ENCODE measurements at regions not wholly inside any gene's neighbourhood (a gene's known extent, or its start where the extent isn't known, plus 50 kb on each side); places are given as distances from the start of the nearest gene placed in this dataset.

- TF ChIP-seq, protein P1, sequence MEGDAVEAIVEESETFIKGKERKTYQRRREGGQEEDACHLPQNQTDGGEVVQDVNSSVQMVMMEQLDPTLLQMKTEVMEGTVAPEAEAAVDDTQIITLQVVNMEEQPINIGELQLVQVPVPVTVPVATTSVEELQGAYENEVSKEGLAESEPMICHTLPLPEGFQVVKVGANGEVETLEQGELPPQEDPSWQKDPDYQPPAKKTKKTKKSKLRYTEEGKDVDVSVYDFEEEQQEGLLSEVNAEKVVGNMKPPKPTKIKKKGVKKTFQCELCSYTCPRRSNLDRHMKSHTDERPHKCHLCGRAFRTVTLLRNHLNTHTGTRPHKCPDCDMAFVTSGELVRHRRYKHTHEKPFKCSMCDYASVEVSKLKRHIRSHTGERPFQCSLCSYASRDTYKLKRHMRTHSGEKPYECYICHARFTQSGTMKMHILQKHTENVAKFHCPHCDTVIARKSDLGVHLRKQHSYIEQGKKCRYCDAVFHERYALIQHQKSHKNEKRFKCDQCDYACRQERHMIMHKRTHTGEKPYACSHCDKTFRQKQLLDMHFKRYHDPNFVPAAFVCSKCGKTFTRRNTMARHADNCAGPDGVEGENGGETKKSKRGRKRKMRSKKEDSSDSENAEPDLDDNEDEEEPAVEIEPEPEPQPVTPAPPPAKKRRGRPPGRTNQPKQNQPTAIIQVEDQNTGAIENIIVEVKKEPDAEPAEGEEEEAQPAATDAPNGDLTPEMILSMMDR (IDR thresholded peaks at IDR 0.05; ENCODE audit: insufficient read depth, low read length, poor library complexity, severe bottlenecking) = no peak
- TF ChIP-seq EZH2phosphoT487 (conservative IDR thresholded peaks at IDR 0.05; ENCODE audit: low read length) = no peak
Observed at GRCh38 chr2:2867397-2867979, 510.1 kb downstream of the EIPR1 start.

Measured in SU-DHL-6 (cell line).